ENCODE measurements at regions not wholly inside any gene's neighbourhood (a gene's known extent, or its start where the extent isn't known, plus 50 kb on each side); places are given as distances from the start of the nearest gene placed in this dataset.

DNA sequence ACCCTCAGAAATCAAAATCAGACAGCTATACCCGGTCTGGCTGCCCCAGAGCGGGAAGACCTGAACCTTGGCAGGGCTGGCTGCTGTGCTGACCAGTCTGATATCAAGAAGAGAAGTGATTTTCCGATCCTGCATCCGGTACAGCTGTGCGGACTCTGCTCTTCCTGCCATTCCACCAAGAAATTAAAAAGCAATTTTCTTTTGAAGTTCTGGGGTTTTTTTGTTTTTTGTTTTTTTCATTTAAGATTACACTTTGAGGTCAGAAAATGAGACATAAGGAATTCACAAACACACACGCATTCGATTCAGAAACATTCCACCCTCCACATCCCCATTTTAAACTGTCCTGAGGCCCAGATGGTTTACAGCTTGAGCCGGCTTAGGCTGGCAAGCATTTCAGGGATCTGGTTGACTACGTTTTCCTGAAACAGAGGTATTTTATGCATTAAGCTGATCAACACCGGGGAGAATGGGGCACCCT is 156.5 kb downstream of the COL6A3 start:
- H3K27ac ChIP-seq (ENCODE audit: low read length): no peak overlapping the region
- H3K9me3 ChIP-seq (ENCODE audit: control insufficient read depth, low read depth, low read length): no peaks in the 10 kb centered on the region
- H3K4me3 ChIP-seq (ENCODE audit: low read length): no peak overlapping the region
- no peaks in the 10 kb centered on the region for H3K27me3 ChIP-seq (ENCODE audit: control insufficient read depth, insufficient read depth, low read length)
- H3K9ac ChIP-seq (ENCODE audit: low read length): no peak overlapping the region
- peaks cover 6% of the 10 kb centered on the region for H3K4me1 ChIP-seq (ENCODE audit: control insufficient read depth, low read depth, low read length)
- no peaks in the 10 kb centered on the region for H3K36me3 ChIP-seq (ENCODE audit: control insufficient read depth, low read depth, low read length)

DNA sequence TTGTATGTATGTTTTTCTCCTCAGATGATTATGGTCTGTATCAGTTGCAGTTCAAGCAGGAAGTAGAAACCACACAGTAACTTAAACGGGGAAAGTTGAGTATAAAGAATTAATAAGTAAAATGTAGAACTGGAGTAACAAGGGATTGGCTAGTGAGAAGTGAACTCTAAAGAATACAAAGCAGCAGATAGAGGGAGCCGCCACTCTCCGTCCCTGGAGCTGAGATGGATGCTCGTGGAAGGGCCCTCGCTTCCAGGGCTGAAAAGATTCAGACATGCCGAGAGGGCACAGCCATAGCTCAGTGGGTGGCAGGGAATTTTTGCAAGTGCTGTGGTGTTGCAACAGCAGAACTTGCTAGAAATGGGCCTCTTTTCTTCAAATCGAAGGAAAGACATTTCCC is 155.8 kb downstream of the COL6A3 start:
- Histone ChIP-seq H3K9ac (ENCODE audit: low read length) (no peak overlapping the region), H3K9me3 (ENCODE audit: control insufficient read depth, low read depth, low read length) (no peaks in the 10 kb centered on the region), H3K27ac (ENCODE audit: low read length) (no peak overlapping the region), H3K4me1 (ENCODE audit: control insufficient read depth, low read depth, low read length) (peaks cover 6% of the 10 kb centered on the region), H3K4me3 (ENCODE audit: low read length) (no peak overlapping the region), H3K36me3 (ENCODE audit: control insufficient read depth, low read depth, low read length) (no peaks in the 10 kb centered on the region), H3K27me3 (ENCODE audit: control insufficient read depth, insufficient read depth, low read length) (no peaks in the 10 kb centered on the region)

DNA sequence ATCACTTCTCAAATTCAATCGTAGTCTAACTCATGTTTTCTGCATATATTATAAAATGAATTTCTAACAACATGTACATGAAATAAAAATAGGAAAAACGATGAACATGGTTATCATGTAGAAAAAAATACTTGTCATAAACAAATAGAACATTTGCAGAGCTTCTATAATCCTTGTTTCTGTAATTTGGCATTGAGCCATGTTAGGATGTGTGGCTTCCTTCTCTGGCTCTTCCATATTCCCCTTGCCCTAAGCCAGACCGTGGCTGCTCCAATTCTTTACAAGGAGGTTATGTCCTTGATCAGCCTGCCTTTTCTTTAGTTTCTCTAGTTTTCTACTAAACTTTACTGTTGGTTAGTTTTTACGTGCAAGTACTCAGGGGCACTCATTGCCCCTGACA is 155.3 kb downstream of the COL6A3 start:
- Histone ChIP-seq H3K9me3 (ENCODE audit: control insufficient read depth, low read depth, low read length) (no peaks in the 10 kb centered on the region), H3K27ac (ENCODE audit: low read length) (no peak overlapping the region), H3K27me3 (ENCODE audit: control insufficient read depth, insufficient read depth, low read length) (no peaks in the 10 kb centered on the region), H3K9ac (ENCODE audit: low read length) (no peak overlapping the region), H3K4me3 (ENCODE audit: low read length) (no peak overlapping the region), H3K36me3 (ENCODE audit: control insufficient read depth, low read depth, low read length) (no peaks in the 10 kb centered on the region), H3K4me1 (ENCODE audit: control insufficient read depth, low read depth, low read length) (peaks cover 6% of the 10 kb centered on the region)

DNA sequence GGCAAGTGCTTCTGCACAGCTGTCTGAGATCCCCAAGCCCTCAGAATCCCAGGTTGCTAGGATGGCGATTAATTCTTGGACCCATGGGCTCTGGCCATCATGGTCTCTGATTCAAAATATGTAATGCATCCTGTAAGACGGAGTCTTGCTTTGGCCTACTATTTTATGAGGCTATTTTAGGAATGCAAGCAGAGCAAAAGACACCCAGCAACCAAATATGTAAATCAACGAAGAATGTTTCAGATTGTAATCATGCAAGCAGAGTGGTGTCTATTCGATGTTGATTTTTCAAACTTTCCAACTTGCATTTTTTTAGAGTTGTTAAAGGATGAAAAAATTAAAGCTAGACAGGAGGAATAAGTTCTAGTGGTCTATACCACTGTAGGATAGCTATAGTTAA is 154.8 kb downstream of the COL6A3 start:
- Histone ChIP-seq H3K4me3 (ENCODE audit: low read length) (no peak overlapping the region), H3K9ac (ENCODE audit: low read length) (no peak overlapping the region), H3K27ac (ENCODE audit: low read length) (no peak overlapping the region), H3K4me1 (ENCODE audit: control insufficient read depth, low read depth, low read length) (peaks cover 6% of the 10 kb centered on the region), H3K9me3 (ENCODE audit: control insufficient read depth, low read depth, low read length) (no peaks in the 10 kb centered on the region), H3K27me3 (ENCODE audit: control insufficient read depth, insufficient read depth, low read length) (no peaks in the 10 kb centered on the region), H3K36me3 (ENCODE audit: control insufficient read depth, low read depth, low read length) (no peaks in the 10 kb centered on the region)

DNA sequence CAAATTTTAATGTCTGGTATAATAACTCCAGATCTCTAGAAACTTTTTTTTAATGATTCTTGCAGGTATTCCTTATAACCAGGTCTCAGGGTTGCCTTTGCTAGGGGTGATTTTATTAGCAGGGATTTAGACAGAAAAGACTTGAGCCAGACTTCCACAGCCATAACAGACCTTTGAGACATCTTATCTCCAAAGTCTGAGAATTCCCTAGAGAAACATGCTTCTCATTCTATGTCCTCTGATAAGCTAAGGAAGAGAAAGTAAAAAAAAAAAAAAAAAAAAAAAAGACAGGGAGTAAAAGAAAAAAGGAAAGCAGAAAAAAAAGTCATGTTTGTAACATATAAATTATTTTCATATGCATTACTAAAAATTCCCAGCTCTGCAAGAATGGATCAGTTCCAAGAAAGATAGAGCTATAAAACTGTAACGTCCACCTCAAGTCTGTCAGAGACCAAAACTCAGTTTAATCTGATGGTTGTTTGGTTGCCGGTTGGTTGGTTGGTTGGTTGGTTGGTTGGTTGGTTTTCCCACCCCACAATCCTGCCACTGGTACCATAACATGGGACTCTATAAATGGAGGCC is 153.8 kb downstream of the COL6A3 start:
- Histone ChIP-seq H3K27ac (ENCODE audit: low read length) (no peak overlapping the region), H3K4me3 (ENCODE audit: low read length) (no peak overlapping the region), H3K9ac (ENCODE audit: low read length) (no peak overlapping the region), H3K4me1 (ENCODE audit: control insufficient read depth, low read depth, low read length) (peaks cover 6% of the 10 kb centered on the region), H3K27me3 (ENCODE audit: control insufficient read depth, insufficient read depth, low read length) (no peaks in the 10 kb centered on the region), H3K9me3 (ENCODE audit: control insufficient read depth, low read depth, low read length) (no peaks in the 10 kb centered on the region), H3K36me3 (ENCODE audit: control insufficient read depth, low read depth, low read length) (no peaks in the 10 kb centered on the region)

DNA sequence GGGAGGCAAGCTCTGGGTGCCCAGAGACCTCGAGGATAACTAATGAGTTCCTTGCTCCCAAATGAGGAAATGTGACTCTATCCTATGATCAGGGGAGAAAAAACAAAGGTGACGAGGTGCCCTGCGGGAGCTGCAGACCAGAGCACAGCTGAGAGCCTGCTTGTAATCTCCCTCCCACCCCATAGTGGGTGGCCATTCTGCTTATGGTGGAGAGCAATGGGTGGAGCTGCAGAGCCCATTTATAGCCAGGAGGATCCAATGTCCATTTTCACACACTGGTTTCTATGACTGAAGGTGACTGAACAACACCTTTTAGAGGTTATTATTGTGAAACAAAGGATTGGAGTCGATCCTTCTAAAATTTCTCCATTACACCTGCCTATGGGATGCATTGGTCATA is 153.3 kb downstream of the COL6A3 start:
- H3K4me1 ChIP-seq (ENCODE audit: control insufficient read depth, low read depth, low read length): peaks cover 6% of the 10 kb centered on the region
- H3K27me3 ChIP-seq (ENCODE audit: control insufficient read depth, insufficient read depth, low read length): no peaks in the 10 kb centered on the region
- no peak overlapping the region for H3K27ac ChIP-seq (ENCODE audit: low read length)
- H3K4me3 ChIP-seq (ENCODE audit: low read length): no peak overlapping the region
- no peak overlapping the region for H3K9ac ChIP-seq (ENCODE audit: low read length)
- no peaks in the 10 kb centered on the region for H3K9me3 ChIP-seq (ENCODE audit: control insufficient read depth, low read depth, low read length)
- H3K36me3 ChIP-seq (ENCODE audit: control insufficient read depth, low read depth, low read length): no peaks in the 10 kb centered on the region

DNA sequence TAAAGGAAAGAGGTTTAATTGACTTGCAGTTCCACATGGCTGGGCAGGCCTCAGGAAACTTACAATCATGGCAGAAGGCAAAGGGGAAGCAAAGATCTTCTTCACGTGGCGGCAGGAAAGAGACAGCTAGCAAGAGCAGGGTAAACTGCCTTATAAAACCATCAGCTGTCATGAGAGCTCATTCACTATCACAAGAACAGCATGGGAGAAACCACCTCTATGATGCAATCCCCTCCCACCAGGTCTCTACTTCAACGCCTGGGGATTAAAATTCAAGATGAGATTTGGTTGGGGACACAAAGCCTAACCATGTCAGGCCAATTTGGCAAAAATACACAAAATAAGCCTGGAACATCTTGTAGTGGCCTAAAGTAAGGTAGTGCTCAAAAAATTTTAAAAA is 152.6 kb downstream of the COL6A3 start:
- Histone ChIP-seq H3K27me3 (ENCODE audit: control insufficient read depth, insufficient read depth, low read length) (no peaks in the 10 kb centered on the region), H3K36me3 (ENCODE audit: control insufficient read depth, low read depth, low read length) (no peaks in the 10 kb centered on the region), H3K27ac (ENCODE audit: low read length) (no peak overlapping the region), H3K9ac (ENCODE audit: low read length) (no peak overlapping the region), H3K4me3 (ENCODE audit: low read length) (no peak overlapping the region), H3K9me3 (ENCODE audit: control insufficient read depth, low read depth, low read length) (no peaks in the 10 kb centered on the region), H3K4me1 (ENCODE audit: control insufficient read depth, low read depth, low read length) (peaks cover 6% of the 10 kb centered on the region)

DNA sequence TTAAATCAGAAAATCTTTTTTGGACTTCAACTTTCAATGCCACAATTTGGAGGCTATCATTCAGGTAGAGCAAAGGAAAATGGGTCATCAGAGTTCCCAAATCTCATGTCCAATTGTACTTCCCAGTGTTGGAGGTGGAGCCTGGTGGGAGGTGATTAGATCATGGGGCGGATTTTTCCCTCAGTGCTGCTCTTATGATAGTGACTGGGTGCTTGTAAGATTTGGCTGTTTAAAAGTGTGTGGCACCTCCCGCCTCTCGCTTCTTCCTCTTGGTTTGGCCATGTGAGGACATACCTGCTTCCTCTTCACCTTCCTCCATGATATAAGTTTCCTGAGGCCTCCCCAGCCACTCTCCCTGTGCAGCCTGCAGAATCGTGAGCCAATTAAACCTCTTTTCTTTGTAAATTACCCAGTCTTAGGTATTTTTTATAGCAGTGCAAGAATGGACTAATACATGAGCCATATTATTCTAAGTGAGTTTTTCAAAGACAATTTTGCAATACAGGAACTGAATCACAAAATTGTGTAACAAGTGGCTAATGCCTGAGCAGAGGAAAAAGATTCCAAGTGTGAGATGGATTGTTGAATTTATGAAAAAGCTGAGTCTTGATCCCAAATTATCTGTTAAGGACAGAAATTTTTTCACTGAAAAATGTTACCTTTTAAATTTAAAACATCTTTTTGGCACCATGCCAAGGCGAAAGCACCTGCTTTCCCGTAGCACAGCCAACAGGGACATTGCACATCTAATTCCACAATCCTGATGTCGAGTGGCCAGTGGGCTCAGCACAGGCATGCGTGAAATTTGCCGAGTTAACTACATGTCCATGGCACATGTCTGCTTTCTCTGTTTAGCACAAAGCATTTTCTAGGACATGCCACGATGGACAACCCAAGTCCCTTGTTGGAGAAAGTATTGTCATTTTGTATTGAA is 150.9 kb downstream of the COL6A3 start:
- no peaks in the 10 kb centered on the region for H3K9me3 ChIP-seq (ENCODE audit: control insufficient read depth, low read depth, low read length)

DNA sequence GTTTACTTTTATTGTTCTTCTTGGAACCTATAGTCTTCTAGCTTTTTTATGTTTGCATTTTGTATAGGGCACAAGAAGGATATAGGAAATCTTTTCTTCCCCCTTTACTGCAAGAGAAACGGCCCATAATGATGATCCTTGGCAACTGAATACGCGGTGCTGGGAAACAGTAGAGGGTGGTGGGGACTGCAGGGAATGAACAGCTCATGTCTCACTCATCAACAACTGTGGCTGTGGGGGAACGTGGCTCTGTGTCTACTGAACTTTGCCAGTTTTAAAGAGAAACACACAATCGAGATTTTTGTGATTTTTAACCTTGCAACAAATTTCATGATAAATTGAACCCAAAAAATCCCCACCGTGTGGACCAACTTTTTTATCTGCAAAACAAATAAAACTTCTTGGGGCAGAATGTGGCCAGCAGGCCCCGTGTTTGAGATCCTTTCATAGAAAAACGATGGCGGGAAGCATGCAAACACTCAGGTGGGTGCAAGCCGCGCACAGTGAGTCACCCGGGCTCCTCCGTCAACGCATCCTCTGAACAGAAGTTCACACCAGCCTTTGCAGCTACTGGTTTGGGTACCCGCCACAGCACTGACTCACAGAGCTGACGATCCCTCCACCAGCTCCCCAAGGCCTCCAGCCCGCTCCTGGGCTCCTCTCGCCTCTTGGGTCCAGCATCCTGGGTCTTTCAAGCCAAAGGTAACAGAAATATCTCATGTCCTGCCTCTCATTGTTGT is 149.3 kb downstream of the COL6A3 start:
- H3K9ac ChIP-seq (ENCODE audit: low read length): no peak overlapping the region
- H3K27me3 ChIP-seq (ENCODE audit: control insufficient read depth, insufficient read depth, low read length): no peaks in the 10 kb centered on the region
- H3K4me3 ChIP-seq (ENCODE audit: low read length): no peak overlapping the region
- H3K36me3 ChIP-seq (ENCODE audit: control insufficient read depth, low read depth, low read length): no peaks in the 10 kb centered on the region
- H3K4me1 ChIP-seq (ENCODE audit: control insufficient read depth, low read depth, low read length): no peaks in the 10 kb centered on the region
- no peaks in the 10 kb centered on the region for H3K9me3 ChIP-seq (ENCODE audit: control insufficient read depth, low read depth, low read length)
- H3K27ac ChIP-seq (ENCODE audit: low read length): no peak overlapping the region

More for the DNA sequence above, 150.9 kb downstream of the COL6A3 start:
- no peak overlapping the region for H3K4me3 ChIP-seq (ENCODE audit: low read length)
- H3K36me3 ChIP-seq (ENCODE audit: control insufficient read depth, low read depth, low read length): no peaks in the 10 kb centered on the region
- H3K9ac ChIP-seq (ENCODE audit: low read length): no peak overlapping the region
- H3K4me1 ChIP-seq (ENCODE audit: control insufficient read depth, low read depth, low read length): peaks cover 5% of the 10 kb centered on the region
- no peaks in the 10 kb centered on the region for H3K27me3 ChIP-seq (ENCODE audit: control insufficient read depth, insufficient read depth, low read length)
- no peak overlapping the region for H3K27ac ChIP-seq (ENCODE audit: low read length)

DNA sequence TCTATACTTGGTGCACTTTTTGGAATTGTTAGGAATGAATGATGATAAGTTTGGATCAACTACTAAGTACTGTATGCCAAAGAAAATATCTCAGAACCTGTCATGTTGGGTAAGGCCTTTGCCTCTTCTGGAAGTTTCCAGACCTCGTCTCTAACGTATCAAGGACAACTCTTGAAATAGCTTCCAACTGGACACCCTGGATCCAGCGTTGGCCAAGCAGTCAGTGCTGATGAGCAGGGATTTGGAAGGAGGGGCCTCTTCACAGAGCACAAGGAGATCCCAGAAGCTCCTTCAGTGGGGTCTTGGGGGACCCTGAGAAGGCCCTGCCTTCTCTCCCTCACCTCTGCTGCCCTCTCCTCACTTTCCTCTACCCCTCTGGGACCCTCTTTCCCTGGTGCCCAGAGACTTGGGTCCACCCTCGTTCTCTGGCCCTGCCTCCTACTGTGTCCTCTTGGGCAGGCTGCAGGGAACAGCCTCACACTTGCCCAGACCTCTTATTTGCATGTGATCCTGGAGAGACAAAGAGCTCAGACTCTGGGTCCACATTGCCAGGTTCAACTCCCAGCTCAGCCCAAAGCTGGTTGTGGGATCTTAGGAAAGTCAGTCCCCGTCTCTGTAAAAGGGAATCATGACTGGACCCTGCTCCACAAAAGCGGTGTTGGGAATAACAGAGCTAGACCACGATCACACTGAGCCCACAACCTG is 145.8 kb downstream of the COL6A3 start:
- Histone ChIP-seq H3K4me3 (ENCODE audit: low read length) (no peak overlapping the region), H3K27me3 (ENCODE audit: control insufficient read depth, insufficient read depth, low read length) (no peaks in the 10 kb centered on the region), H3K27ac (ENCODE audit: low read length) (no peak overlapping the region), H3K4me1 (ENCODE audit: control insufficient read depth, low read depth, low read length) (peaks cover 6% of the 10 kb centered on the region), H3K9me3 (ENCODE audit: control insufficient read depth, low read depth, low read length) (no peaks in the 10 kb centered on the region), H3K36me3 (ENCODE audit: control insufficient read depth, low read depth, low read length) (no peaks in the 10 kb centered on the region), H3K9ac (ENCODE audit: low read length) (no peak overlapping the region)

Measured in iPS-18a (cell line).